Naive B cell (primary cell): ENCODE measurements at regions not wholly inside any gene's neighbourhood (a gene's known extent, or its start where the extent isn't known, plus 50 kb on each side); places are given as distances from the start of the nearest gene placed in this dataset.
"Not testable (repeated sequence)": the region's sequence is repeated elsewhere in the genome, so short reads cannot be mapped to it uniquely, and the experiment has no call there.

ENCODE experiments used
- ATAC-seq, 2 donors: fragments of 150-1000 bp; cut with Tn5 transposase; 2 replicates each; pipeline ENCODE4 v1.10.0; 2021; ENCODE audit warnings: low read depth in 2 of 2, mild to moderate bottlenecking in 2 of 2, moderate library complexity in 2 of 2
- DNase-seq: peaks from one replicate; pipeline ENCODE4 v3.0.0; 2022
- H3K27ac Mint-ChIP-seq, 6 donors: one replicate each; pipeline ENCODE4 v1.8.0; 2020 to 2022; ENCODE audit warnings: mild to moderate bottlenecking in 6 of 6, mixed read lengths in 6 of 6, moderate library complexity in 5 of 6, inconsistent platforms in 2 of 6
- H3K27me3 Mint-ChIP-seq, 3 donors: one replicate each; pipeline ENCODE4 v1.8.0; 2021 to 2022; ENCODE audit warnings: mixed read lengths in 3 of 3, mild to moderate bottlenecking in 1 of 3
- H3K36me3 Mint-ChIP-seq, 2 donors: one replicate each; pipeline ENCODE4 v1.8.0; 2020 to 2022; ENCODE audit warnings: mixed read lengths in 2 of 2, inconsistent platforms in 1 of 2, mild to moderate bottlenecking in 1 of 2
- H3K4me1 Mint-ChIP-seq, 3 donors: one replicate each; pipeline ENCODE4 v1.8.0; 2020 to 2022; ENCODE audit warnings: mixed read lengths in 3 of 3, inconsistent platforms in 1 of 3, mild to moderate bottlenecking in 1 of 3, moderate library complexity in 1 of 3
- H3K4me3 Mint-ChIP-seq, 8 donors: one replicate each; pipeline ENCODE4 v1.8.0; 2020 to 2022; ENCODE audit warnings: mild to moderate bottlenecking in 8 of 8, mixed read lengths in 8 of 8, moderate library complexity in 8 of 8, inconsistent platforms in 2 of 8
- H3K9me3 Mint-ChIP-seq, 7 donors: one replicate each; pipeline ENCODE4 v1.8.0; 2020 to 2022; ENCODE audit warnings: mixed read lengths in 7 of 7, mild to moderate bottlenecking in 5 of 7, inconsistent platforms in 2 of 7, moderate library complexity in 1 of 7

- no peak overlapping the region for H3K4me3 Mint-ChIP-seq
Observed at GRCh38 chr3:106047221-106047620, 178.4 kb upstream of the CBLB start.

DNA sequence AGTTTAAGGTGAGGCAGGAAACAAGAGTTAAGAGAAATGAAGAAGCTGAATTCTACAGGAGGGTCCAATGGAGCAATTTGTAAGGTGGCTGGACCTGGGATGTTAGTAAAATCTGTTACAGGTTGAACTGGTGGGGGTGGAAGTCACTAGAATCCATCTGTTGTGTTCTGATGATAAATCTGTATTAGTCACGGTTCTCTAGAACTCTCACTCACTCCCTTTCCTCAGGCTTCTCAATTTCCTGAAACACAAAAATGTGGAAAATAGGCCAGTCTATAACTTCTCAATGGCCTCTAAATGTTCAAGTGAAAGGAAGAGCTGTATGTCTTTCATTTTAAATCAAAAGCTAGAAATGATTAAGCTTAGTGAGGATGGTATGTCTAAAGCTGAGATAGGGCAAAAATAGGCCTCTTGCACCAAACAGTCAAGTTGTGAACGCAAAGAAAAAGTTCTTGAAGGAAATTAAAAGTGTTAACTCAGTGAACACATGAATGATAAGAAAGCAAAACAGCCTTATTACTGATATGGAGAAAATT, 180.2 kb upstream of the CBLB start:
- no peaks in the 10 kb centered on the region for H3K4me1 Mint-ChIP-seq
- peaks cover 0 to 7% of the 10 kb centered on the region in 2 donors for H3K36me3 Mint-ChIP-seq
- no peak for DNase-seq
- peaks cover 0 to 9% (median 0%) of the 10 kb centered on the region in 7 donors for H3K9me3 Mint-ChIP-seq
- ATAC-seq = no peak
- peak overlapping the region in 1 of 6 donors; percentile 37 for H3K27ac Mint-ChIP-seq
- H3K4me3 Mint-ChIP-seq = no peak overlapping the region
- peaks cover 0 to 4% (median 0%) of the 10 kb centered on the region in 3 donors for H3K27me3 Mint-ChIP-seq

More at GRCh38 chr3:106047221-106047620, 178.4 kb upstream of the CBLB start:
- peaks cover 0 to 4% (median 0%) of the 10 kb centered on the region in 3 donors for H3K27me3 Mint-ChIP-seq
- ATAC-seq = no peak
- no peak overlapping the region for H3K27ac Mint-ChIP-seq
- peaks cover 0 to 9% (median 0%) of the 10 kb centered on the region in 7 donors for H3K9me3 Mint-ChIP-seq
- no peak for DNase-seq
- H3K36me3 Mint-ChIP-seq = peaks cover 0 to 7% of the 10 kb centered on the region in 2 donors
- H3K4me1 Mint-ChIP-seq = no peaks in the 10 kb centered on the region

- H3K4me3 Mint-ChIP-seq = no peak overlapping the region
- H3K27me3 Mint-ChIP-seq = no peaks in the 10 kb centered on the region
- no peaks in the 10 kb centered on the region for H3K4me1 Mint-ChIP-seq
- H3K36me3 Mint-ChIP-seq = peaks cover 0 to 7% of the 10 kb centered on the region in 2 donors
- H3K27ac Mint-ChIP-seq = peak overlapping the region in 1 of 6 donors; percentile 30
- peaks cover 0 to 9% (median 0%) of the 10 kb centered on the region in 7 donors for H3K9me3 Mint-ChIP-seq
- DNase-seq (no peak), ATAC-seq (no peak)
Observed at GRCh38 chr3:106049821-106050220, 181.0 kb upstream of the CBLB start.

DNA sequence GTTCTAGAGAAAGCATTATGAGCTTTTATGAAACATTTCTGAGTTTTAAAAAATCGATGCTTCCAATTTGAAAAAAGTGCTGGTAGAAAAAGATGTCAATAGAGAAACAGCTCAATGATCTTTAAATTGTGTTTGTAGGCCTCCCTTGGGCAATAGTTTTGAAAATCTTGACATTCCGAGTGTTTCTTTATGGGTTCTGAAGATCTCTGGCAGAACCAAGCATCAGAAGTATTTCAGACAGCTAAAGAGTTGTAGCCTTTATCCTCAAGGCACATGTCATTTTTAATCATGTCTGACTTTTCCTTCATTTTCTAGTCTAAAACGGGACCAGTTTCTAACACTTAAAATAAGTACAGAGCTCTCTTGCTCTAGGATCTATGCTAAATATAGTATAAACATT, 188.1 kb upstream of the CBLB start:
- Mint-ChIP-seq H3K27me3 (no peaks in the 10 kb centered on the region), H3K27ac (no peak overlapping the region), H3K36me3 (no peaks in the 10 kb centered on the region), H3K4me3 (no peak overlapping the region), H3K4me1 (no peaks in the 10 kb centered on the region), H3K9me3 (peaks cover 0 to 1% (median 0%) of the 10 kb centered on the region in 7 donors)
- DNase-seq (no peak), ATAC-seq (no peak)

- Mint-ChIP-seq H3K4me3 (no peak overlapping the region), H3K27me3 (no peaks in the 10 kb centered on the region), H3K27ac (peak overlapping the region in 1 of 6 donors; percentile 5), H3K9me3 (peaks cover 0 to 2% (median 0%) of the 10 kb centered on the region in 7 donors), H3K4me1 (no peaks in the 10 kb centered on the region), H3K36me3 (peaks cover 2 to 5% of the 10 kb centered on the region in 2 donors)
- DNase-seq = no peak
- ATAC-seq = no peak
Observed at GRCh38 chr3:106058475-106058874, 189.7 kb upstream of the CBLB start.

- peaks cover 3 to 15% (median 6%) of the 10 kb centered on the region in 7 donors for H3K9me3 Mint-ChIP-seq
- peaks cover 7 to 16% of the 10 kb centered on the region in 2 donors for H3K36me3 Mint-ChIP-seq
- ATAC-seq (no peak), DNase-seq (no peak)
- no peaks in the 10 kb centered on the region for H3K27me3 Mint-ChIP-seq
- no peaks in the 10 kb centered on the region for H3K4me1 Mint-ChIP-seq
- peak overlapping the region in 1 of 6 donors; percentile 54 for H3K27ac Mint-ChIP-seq
- no peak overlapping the region for H3K4me3 Mint-ChIP-seq
Observed at GRCh38 chr3:106059953-106060517, 191.2 kb upstream of the CBLB start.

DNA sequence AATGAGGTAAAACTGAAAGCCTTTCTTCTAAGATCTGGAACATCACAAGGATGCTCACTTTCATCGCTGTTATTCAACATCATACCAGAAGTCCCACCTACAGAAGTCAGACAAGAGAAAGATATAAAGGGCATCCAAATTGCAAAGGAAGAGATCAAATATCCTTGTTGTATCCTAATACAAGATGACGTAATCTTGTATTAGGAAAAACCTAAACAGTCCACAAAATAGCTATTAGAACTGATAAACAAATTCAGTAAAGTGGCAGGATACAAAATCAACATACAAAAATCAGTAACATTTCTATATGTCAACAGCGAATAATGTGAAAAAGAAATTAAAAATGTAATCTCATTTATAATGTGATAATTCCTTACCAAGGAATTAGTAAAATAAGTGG, 195.1 kb upstream of the CBLB start:
- no peak for DNase-seq
- ATAC-seq = no peak
- no peak overlapping the region for H3K27ac Mint-ChIP-seq
- H3K27me3 Mint-ChIP-seq = no peaks in the 10 kb centered on the region
- peaks cover 0 to 11% (median 4%) of the 10 kb centered on the region in 3 donors for H3K4me1 Mint-ChIP-seq
- H3K9me3 Mint-ChIP-seq = peaks cover 3 to 15% (median 8%) of the 10 kb centered on the region in 7 donors
- no peak overlapping the region for H3K4me3 Mint-ChIP-seq
- peaks cover 7 to 16% of the 10 kb centered on the region in 2 donors for H3K36me3 Mint-ChIP-seq

DNA sequence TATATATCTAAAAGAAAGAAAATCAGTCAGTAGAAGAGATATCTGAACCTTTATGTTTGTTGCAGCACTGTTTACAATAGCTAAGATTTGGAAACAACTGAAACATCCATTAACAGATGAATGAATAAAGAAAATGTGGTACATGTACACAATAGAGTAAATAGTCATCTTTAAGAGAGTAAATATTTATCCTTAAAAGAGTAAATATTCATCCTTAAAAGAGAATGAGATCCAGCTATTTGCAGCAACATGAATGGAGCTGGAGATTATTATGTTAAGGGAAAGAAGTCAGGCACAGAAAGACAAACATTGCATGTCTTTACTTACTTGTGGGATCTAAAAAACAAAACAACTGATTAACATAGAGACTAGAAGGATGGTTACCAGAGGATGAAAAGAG, 197.0 kb upstream of the CBLB start:
- Mint-ChIP-seq H3K27ac (no peak overlapping the region), H3K4me1 (peaks cover 0 to 11% (median 4%) of the 10 kb centered on the region in 3 donors)

GRCh38 chr3:106067711-106068110, 198.9 kb upstream of the CBLB start:
- peaks cover 0 to 11% (median 4%) of the 10 kb centered on the region in 3 donors for H3K4me1 Mint-ChIP-seq
- H3K36me3 Mint-ChIP-seq = peaks cover 7 to 16% of the 10 kb centered on the region in 2 donors
- no peaks in the 10 kb centered on the region for H3K27me3 Mint-ChIP-seq
- DNase-seq (peak; percentile 18), ATAC-seq (peak; percentile 83 to 93)
- H3K4me3 Mint-ChIP-seq = no peak overlapping the region
- H3K9me3 Mint-ChIP-seq = peaks cover 3 to 21% (median 9%) of the 10 kb centered on the region in 7 donors
- H3K27ac Mint-ChIP-seq = peak overlapping the region in 3 of 6 donors; percentile 7 to 76 (median 36)

More for the DNA sequence above, 197.0 kb upstream of the CBLB start:
- Mint-ChIP-seq H3K4me3 (no peak overlapping the region), H3K27me3 (no peaks in the 10 kb centered on the region), H3K36me3 (peaks cover 7 to 16% of the 10 kb centered on the region in 2 donors), H3K9me3 (peaks cover 3 to 15% (median 8%) of the 10 kb centered on the region in 7 donors)
- no peak for ATAC-seq
- DNase-seq = no peak

- Mint-ChIP-seq H3K27me3 (no peaks in the 10 kb centered on the region), H3K4me3 (no peak overlapping the region), H3K36me3 (peaks cover 6 to 12% of the 10 kb centered on the region in 2 donors), H3K27ac (peak overlapping the region in 1 of 6 donors; percentile 1), H3K4me1 (peaks cover 0 to 11% (median 4%) of the 10 kb centered on the region in 3 donors), H3K9me3 (peaks cover 3 to 19% (median 9%) of the 10 kb centered on the region in 7 donors)
- no peak for ATAC-seq
- no peak for DNase-seq
Observed at GRCh38 chr3:106068381-106068780, 199.6 kb upstream of the CBLB start.

DNA sequence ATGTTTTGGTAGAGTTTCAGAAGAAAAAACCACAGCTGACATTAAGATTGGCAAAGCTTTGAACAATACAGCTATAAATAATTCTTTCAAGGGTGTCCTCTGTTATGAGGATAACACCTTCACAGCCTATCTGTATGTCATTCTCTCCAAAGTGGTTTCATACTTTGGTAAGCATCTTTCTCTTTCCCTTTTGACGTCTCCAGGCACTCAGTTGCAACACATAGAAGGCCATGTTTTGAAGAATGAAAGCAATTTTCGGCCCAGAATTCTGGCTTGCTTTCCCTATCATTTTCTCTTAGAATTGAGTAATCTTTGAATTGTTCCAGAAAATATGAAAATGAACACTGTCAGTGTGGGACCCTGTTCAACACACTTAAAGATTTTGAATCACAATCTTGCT, 200.0 kb upstream of the CBLB start:
- Mint-ChIP-seq H3K9me3 (peaks cover 3 to 15% (median 8%) of the 10 kb centered on the region in 7 donors), H3K27me3 (no peaks in the 10 kb centered on the region), H3K27ac (peak overlapping the region in 1 of 6 donors; percentile 56), H3K36me3 (peaks cover 2 to 8% of the 10 kb centered on the region in 2 donors), H3K4me3 (no peak overlapping the region), H3K4me1 (peaks cover 0 to 11% (median 4%) of the 10 kb centered on the region in 3 donors)
- DNase-seq = no peak
- ATAC-seq = no peak

DNA sequence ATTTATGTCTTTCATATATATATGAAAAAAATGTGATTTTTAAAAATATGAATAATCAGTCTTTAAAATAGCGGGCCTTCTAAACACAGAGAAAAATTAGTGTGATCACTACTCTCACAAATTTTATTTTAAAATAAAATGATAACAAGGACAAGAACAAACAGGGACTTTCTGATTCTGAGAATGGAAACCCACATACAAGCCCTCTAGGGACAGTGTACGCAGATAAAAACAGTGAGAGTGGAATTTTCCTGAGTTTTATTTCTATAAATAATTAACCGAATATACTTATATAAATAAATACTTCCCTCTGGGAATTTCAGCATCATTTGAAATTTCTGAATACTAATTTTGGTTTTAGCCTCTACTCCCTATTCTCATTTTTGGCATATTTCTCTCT, 201.4 kb upstream of the CBLB start:
- no peaks in the 10 kb centered on the region for H3K27me3 Mint-ChIP-seq
- H3K4me1 Mint-ChIP-seq = peaks cover 0 to 11% (median 4%) of the 10 kb centered on the region in 3 donors
- no peak overlapping the region for H3K4me3 Mint-ChIP-seq
- DNase-seq (no peak), ATAC-seq (no peak)
- H3K27ac Mint-ChIP-seq = no peak overlapping the region
- peaks cover 0 to 6% (median 2%) of the 10 kb centered on the region in 7 donors for H3K9me3 Mint-ChIP-seq
- no peaks in the 10 kb centered on the region for H3K36me3 Mint-ChIP-seq

DNA sequence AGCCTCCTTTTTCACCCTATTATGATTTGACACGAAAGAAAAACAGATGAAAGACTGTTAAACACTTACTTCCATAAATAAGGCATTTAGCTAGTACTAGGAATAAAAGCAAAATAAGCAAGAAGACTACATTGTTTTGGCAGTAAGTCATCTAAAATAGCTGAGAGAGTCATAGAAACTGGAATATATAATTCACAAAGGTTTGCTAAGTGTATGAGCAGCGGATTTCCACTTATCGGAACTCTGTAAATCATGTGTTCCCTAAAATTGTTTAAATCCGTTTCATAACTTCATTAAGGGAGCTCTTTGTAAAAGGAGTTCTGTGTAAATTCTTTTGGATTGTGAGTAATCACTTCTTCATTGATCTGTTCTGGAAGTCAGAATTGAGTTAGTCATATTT, 202.5 kb upstream of the CBLB start:
- Mint-ChIP-seq H3K36me3 (no peaks in the 10 kb centered on the region), H3K4me1 (peaks cover 0 to 11% (median 4%) of the 10 kb centered on the region in 3 donors), H3K9me3 (peaks cover 0 to 6% (median 2%) of the 10 kb centered on the region in 7 donors), H3K27me3 (no peaks in the 10 kb centered on the region), H3K4me3 (no peak overlapping the region), H3K27ac (no peak overlapping the region)
- no peak for ATAC-seq
- DNase-seq = no peak

DNA sequence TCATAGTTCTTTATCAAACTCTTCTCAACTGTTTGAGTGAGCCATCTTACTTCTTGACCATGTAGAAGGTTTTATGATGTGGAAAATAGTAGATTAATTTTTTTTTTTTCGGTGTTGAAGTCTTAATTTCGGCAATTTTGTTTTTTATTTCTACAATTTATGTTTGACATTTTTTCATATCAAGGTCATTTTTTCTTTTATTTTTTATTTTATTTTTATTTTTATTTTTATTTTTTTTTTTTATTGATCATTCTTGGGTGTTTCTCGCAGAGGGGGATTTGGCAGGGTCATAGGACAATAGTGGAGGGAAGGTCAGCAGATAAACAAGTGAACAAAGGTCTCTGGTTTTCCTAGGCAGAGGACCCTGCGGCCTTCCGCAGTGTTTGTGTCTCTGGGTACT, 203.8 kb upstream of the CBLB start:
- not testable (repeated sequence) for H3K4me3 Mint-ChIP-seq, H3K4me1 Mint-ChIP-seq, DNase-seq, H3K27ac Mint-ChIP-seq, H3K36me3 Mint-ChIP-seq, H3K27me3 Mint-ChIP-seq, H3K9me3 Mint-ChIP-seq, ATAC-seq
